DMS79 treated with DMSO at 0.1 percent for 48 hours (cell line): ENCODE measurements at regions not wholly inside any gene's neighbourhood (a gene's known extent, or its start where the extent isn't known, plus 50 kb on each side); places are given as distances from the start of the nearest gene placed in this dataset.

Experiments
- DNase-seq: peaks from one replicate; lab custom pipeline; 2025; lab: John Stamatoyannopoulos, UW

DNA sequence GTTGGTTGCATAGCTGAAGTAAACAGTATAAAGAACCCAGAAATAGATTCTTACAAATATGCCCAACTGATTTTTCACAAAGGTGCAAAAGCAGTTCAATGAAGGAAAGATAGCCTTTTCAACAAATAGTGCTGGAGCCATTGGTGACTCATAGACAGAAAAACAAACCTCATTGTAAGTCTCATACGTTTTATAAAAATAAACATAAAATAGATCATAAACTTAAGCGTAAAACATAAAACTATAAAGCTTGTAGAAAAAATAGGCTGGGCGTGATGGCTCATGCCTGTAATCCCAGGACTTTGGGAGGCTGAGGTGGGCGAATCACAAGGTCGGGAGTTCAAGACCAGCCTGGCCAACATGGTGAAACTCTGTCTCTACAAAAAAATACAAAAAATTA lies 318.8 kb upstream of the IGFBP3 start:
- no peak for DNase-seq

GRCh38 chr7:46237466-46237865 lies 316.4 kb upstream of the IGFBP3 start:
- DNase-seq = no peak

GRCh38 chr7:46233585-46234329 lies 312.7 kb upstream of the IGFBP3 start:
- no peak for DNase-seq

DNA sequence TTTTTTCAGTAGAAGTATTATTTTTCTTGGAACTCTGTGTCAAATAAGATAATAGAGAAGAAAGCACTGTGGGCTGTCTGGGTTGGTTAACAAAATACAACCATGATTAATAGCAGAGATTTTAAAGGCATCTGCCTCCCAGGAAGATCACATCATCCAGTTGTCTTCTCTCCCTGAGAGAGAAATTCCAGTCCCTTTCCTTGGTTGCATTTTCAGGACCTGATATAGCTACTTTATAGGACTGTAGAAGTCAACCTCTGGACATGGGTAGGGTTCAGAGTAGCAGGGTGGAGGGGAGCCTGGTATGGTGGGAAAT lies 309.9 kb upstream of the IGFBP3 start:
- no peak for DNase-seq

DNA sequence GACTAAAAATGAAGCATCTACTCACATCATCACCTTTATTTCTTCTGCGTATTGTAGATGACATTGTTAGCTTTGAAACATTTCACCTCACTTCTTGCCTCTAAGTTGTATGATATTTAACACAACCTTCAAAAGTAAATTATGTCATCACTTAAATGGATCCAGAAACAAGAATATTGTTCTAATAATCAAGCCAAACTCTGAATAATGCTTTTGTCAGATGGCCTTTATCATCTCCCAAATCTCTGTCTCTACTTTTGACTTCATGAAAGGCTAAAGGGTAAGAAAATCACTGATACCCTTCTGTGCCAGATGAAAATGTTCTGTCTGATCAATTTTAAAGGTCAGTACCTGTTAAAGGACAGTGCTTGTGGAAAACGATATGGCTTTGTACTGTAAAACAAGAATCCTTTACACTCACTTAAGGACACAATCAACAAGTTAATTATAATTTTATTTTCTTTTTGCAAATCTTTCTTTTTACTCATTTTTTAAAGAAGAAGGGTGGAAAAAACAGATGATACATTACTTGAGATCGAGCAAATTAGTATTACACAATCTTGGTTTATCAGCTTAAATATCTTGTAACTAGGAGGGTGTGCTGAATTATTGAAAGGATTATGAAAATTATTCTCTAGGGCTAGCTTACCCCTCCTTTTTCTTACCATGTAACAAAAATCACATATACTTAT lies 309.4 kb upstream of the IGFBP3 start:
- DNase-seq = no peak

GRCh38 chr7:46229409-46229808 lies 308.3 kb upstream of the IGFBP3 start:
- no peak for DNase-seq

- no peak for DNase-seq
These were observed 305.8 kb upstream of the IGFBP3 start for GRCh38 chr7:46226860-46227259.

DNA sequence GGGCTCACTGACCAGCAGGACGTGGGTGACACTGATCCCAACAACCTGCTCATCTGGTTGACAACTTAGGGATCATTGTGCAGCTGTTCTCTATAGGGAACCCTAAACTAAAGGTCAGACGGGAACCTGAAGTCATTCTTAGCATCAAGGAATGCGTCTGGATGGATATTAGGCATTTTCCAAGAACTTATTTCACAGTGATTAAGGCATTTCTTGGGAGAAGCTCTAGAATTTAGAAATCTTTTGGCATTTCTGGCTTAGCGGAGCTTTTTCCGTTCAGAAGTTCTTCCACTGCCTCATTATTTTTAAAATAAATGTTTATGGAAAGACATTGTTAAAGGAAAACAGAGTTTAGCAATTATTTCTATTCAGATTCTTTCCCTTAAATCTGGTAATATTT lies 303.3 kb upstream of the IGFBP3 start:
- no peak for DNase-seq

GRCh38 chr7:46220066-46220630 lies 299.1 kb upstream of the IGFBP3 start:
- no peak for DNase-seq

- DNase-seq = no peak
These were observed 297.6 kb upstream of the IGFBP3 start for GRCh38 chr7:46218461-46219200.

DNA sequence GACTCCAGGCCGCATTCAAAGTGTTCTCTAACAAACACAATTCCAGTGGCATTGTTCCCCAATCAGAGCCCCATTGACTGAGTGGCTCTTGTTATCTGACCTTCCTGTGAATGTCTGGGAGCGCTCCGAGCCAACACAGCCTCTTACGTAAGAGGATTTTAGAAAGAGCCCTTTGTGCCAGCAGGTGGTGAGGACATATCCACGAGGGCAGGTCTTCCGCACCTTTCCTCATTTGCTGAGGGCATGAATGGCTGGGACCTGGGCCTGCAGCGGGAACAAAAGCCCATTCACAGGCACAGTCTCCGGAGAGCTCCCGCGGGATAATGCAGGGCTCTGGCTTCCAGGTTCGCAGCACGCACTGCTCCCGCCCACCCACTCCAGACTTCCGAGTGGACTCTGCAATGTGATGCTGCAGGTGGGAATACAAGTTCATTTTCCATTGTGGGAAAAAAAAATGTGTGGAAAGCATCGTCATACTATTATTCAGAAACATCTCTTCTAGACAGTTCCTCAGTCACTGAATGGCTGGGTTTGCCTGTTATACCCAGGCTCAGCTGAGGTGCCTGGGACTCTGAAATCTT lies 295.0 kb upstream of the IGFBP3 start:
- DNase-seq = no peak

GRCh38 chr7:46214526-46214925 lies 293.5 kb upstream of the IGFBP3 start:
- DNase-seq = no peak

DNA sequence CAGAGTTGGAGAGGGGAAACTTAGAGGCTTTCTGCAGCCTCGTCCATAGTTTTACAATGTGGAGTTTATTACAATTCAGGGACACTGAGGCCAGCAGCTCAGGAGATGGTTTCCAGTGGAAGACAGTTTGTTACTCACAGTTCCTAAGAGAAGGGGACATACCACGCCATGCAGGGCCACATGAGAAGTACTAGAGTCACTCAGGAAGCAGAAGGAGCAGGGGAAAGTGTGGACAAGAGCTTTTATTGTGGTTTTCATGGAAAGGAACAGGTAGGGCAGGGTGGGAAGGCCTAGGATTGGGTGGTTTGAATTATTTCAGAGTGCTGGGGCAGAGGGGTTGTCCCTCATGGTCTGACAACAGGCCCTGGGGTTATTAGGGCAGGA lies 292.1 kb upstream of the IGFBP3 start:
- DNase-seq = no peak

DNA sequence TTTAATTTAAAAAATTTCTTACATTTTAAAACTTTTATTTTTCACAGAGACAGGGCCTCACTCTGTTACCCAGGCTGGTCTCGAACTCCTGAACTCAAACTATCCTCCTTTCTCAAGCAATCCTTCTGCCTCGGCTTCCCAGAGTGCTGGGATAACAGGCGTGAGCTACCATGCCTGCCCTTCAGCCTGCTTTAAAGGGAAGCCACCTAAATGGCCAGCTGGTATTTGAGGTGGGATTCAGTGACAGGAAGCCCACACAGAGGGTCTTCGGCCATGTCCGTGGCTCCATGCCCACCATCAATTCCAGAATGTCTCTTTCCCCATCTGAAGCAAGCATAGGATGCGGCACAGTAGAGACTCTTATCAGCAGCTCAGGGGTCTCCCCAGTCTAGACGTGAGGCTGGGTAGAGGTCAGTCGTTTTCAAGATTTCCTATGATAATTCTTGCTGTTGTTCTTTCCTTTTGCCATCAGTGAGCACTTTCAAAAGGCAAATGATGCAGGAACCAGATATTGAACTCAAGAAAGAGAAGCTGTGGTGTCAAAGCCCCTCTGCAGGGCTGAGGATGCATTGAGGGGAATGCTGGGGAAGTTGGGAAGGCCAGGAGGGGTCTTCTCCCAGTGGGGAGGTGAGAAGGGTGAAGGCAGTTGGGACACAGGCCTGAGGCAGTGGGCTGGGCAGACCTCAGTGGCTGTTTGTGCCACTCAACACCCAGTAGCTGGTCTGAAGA lies 291.5 kb upstream of the IGFBP3 start:
- DNase-seq = no peak

GRCh38 chr7:46210467-46210866 lies 289.4 kb upstream of the IGFBP3 start:
- DNase-seq = no peak

- DNase-seq = no peak
These were observed 288.7 kb upstream of the IGFBP3 start for GRCh38 chr7:46209611-46210388.

GRCh38 chr7:46208635-46209525 lies 287.8 kb upstream of the IGFBP3 start:
- DNase-seq = no peak

DNA sequence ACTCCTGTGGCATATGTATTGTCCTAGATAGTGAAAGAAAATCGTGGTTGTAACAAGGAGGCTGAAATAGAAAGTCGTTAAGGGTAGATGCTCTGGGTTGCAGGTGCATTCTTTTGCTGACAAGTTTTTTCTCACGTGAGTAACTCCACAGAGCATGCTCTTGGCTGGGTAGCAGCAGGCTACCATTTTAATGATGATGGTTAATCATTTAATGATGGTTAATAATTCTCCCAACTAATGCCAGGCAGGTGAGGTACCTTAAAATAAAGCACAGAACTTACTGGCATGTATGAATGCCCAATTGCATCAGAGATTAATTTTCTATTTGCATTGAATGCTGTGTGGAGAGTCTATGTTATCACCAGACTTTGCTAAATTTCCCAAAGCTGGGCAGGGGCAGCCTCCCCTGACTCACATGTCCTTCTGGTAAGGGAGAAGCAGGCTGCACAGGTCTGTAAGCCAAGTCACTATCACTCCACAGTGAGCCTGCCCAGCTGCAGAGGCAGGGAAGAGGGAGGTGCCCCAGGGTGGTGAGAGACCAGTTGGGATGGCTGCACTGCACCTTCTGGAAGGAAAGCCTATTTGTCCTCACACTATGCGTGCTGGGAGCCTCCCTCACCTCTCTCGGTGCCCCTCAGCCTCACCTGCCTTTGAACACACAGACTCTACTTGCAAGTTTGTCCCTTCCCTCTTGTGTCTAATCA lies 287.0 kb upstream of the IGFBP3 start:
- DNase-seq = no peak

- no peak for DNase-seq
These were observed 285.5 kb upstream of the IGFBP3 start for GRCh38 chr7:46206476-46207060.
